Erythroblast (primary cell): ENCODE measurements at regions not wholly inside any gene's neighbourhood (a gene's known extent, or its start where the extent isn't known, plus 50 kb on each side); places are given as distances from the start of the nearest gene placed in this dataset.

Experiments
- GATA1 ChIP-seq: IDR thresholded peaks from 2 replicates; pipeline ENCODE4 v1.6.1; 2011; ENCODE audit warnings: low read depth, mild to moderate bottlenecking, control low read depth, low read length, moderate library complexity
- POLR2A ChIP-seq: IDR thresholded peaks from 2 replicates; pipeline ENCODE4 v1.6.1; 2011; ENCODE audit warnings: mild to moderate bottlenecking, low read length

DNA sequence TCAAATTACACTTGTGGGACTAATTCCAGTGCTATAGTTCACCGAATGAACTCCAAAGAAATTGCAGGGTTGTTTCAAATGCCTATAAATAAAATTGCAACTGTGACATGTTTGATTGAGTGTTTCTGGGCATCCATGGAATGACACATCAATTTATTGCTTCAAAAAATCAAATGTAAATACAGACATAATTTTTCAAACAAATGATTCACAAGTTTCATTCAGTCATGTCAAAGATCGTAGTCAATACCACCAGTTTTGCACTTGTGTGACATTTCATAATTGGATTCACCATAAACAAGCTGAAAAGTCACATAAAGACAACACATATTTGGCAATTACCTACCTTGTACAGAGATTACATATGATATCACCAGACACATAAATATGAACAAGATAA lies 350.8 kb downstream of the CDH2 start:
- TF ChIP-seq POLR2A: no peak
- no peak for TF ChIP-seq GATA1
